ENCODE measurements at regions not wholly inside any gene's neighbourhood (a gene's known extent, or its start where the extent isn't known, plus 50 kb on each side); places are given as distances from the start of the nearest gene placed in this dataset.

DNA sequence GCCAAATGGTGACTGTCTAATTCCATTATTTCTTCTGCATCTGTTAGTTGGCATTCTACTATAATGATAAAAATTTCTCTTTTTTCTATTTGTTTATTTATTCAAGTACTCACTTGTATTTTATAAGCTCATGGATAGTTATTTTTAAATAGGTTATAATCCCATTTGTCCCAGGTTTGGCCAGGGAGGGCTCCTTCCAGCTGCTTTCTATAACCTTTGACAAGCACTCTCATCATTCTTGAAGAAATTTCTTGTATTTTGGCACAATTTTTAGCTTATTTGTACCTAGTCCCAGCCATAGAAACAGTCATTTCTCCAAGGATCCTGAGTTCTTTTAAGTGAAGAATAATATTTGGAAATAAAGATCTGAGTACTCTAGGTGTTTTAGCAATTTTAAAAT is 1038.6 kb upstream of the AGA start:
- TF ChIP-seq, protein P1, sequence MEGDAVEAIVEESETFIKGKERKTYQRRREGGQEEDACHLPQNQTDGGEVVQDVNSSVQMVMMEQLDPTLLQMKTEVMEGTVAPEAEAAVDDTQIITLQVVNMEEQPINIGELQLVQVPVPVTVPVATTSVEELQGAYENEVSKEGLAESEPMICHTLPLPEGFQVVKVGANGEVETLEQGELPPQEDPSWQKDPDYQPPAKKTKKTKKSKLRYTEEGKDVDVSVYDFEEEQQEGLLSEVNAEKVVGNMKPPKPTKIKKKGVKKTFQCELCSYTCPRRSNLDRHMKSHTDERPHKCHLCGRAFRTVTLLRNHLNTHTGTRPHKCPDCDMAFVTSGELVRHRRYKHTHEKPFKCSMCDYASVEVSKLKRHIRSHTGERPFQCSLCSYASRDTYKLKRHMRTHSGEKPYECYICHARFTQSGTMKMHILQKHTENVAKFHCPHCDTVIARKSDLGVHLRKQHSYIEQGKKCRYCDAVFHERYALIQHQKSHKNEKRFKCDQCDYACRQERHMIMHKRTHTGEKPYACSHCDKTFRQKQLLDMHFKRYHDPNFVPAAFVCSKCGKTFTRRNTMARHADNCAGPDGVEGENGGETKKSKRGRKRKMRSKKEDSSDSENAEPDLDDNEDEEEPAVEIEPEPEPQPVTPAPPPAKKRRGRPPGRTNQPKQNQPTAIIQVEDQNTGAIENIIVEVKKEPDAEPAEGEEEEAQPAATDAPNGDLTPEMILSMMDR (conservative IDR thresholded peaks at IDR 0.05; ENCODE audit: low read depth, low read length) = no peak
- DNase-seq (ENCODE audit: low read depth) = no peak
- H3K4me3 ChIP-seq (ENCODE audit: low read depth, low read length) = no peak overlapping the region

DNA sequence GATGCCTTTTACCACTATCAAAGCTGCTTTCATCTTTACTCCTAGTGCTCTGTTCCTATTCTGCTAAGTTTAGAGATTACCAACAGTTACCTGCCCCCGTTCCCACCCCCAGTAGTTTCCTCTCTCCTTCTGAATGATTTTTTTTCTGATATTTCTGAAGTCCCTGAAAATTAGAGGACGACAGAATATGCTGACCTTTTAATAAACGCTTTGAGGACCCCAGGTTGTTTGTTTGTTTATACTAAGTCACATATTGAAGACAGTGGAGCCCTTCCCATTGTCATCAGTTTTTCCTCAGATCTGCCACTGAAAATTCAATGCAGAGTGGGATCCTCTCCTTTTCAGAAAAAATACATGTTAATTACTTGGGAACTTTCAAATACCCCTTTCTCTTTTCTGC is 1039.3 kb upstream of the AGA start:
- no peak overlapping the region for H3K4me3 ChIP-seq (ENCODE audit: low read depth, low read length)
- DNase-seq (ENCODE audit: low read depth) = no peak
- TF ChIP-seq, protein P1 (conservative IDR thresholded peaks at IDR 0.05; ENCODE audit: low read depth, low read length) = no peak

DNA sequence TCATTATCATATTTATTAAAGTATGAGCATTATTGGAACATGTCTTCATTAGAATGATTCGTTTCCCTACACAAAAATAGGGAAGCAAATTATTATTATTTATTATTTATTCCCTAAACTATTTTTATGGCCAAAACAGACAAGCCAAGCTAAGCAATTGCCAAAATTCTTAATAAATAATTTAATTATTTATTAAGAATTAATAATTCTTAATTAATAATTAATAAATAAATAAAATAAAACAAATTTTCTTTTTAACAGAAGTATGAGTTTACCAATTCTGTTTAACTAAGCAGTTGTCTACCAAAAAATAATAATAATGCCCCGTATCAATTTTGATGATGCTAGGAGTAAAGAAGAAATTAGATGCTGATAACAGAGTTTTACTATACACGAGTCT is 1080.8 kb upstream of the AGA start:
- TF ChIP-seq, protein P1 (conservative IDR thresholded peaks at IDR 0.05; ENCODE audit: low read depth, low read length) = no peak
- H3K4me3 ChIP-seq (ENCODE audit: low read depth, low read length) = no peak overlapping the region
- no peak for DNase-seq (ENCODE audit: low read depth)

DNA sequence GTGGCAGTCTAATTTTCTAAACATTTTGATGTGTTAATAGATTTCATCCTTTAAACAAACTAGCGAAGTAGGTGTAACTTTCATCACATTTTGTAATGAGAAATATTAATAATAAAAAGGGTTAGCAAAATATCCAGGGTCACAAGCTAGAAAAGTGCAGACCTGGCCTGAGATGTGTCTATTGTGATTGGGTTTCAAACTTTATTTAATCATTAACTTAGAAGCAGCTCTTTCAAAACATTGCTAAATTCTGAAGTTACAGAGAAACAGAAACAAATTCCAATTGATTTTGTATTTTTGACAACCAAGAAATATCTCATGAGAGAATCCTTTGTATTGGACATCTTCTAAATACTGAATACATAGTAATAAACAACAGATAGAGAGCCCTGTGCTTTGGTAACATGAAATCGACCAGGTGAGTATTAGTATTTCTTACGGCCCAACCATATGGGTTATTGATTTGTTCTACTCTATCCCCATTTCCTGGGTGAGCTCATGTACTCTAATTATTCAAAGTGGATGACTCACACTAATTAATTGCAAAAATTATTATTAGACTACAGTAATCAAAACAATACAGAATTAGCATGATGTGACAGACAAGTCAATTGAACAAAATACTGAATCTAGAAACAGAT is 1093.8 kb upstream of the AGA start:
- TF ChIP-seq, protein P1 (conservative IDR thresholded peaks at IDR 0.05; ENCODE audit: low read depth, low read length) = no peak
- H3K4me3 ChIP-seq (ENCODE audit: low read depth, low read length) = no peak overlapping the region
- no peak for DNase-seq (ENCODE audit: low read depth)

DNA sequence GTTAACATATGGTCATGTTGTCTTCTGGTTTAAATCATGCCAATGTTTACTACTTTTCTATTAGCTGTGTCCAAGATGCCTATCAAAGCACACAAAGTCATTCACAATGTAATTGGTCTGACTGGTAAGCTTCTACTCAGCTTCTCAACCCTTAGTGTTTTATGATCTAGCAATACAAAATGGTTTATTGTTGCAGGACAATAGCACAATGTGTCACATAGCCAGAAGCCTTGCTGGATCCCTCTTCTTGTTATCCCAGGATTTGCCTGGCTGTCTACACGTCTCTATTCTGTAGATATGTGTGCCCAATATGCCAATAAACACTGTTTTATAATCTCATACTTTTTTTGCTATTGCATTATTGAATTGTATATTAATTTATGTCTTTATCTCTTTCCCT is 1111.0 kb upstream of the AGA start:
- no peak overlapping the region for H3K4me3 ChIP-seq (ENCODE audit: low read depth, low read length)
- no peak for DNase-seq (ENCODE audit: low read depth)
- TF ChIP-seq, protein P1 (conservative IDR thresholded peaks at IDR 0.05; ENCODE audit: low read depth, low read length) = no peak

DNA sequence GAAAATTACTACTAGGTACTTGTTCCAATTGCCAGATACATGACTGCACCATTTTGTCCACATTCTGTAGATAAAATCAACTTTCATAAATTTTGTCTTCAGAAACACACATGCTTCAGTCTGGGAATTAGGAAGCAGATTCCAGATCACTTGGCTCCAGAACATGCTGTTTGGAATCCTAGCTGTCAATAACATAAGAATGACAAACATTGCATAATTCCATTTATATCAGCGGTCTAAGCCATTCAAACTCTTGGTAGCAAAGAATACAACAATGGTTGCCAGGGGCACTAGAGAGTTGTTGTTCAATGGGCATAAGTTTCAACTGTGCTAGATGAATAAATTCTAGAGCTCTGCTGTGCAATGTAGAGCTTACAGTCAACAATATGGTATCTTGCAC is 1112.1 kb upstream of the AGA start:
- TF ChIP-seq, protein P1 (conservative IDR thresholded peaks at IDR 0.05; ENCODE audit: low read depth, low read length) = no peak
- no peak overlapping the region for H3K4me3 ChIP-seq (ENCODE audit: low read depth, low read length)
- no peak for DNase-seq (ENCODE audit: low read depth)

DNA sequence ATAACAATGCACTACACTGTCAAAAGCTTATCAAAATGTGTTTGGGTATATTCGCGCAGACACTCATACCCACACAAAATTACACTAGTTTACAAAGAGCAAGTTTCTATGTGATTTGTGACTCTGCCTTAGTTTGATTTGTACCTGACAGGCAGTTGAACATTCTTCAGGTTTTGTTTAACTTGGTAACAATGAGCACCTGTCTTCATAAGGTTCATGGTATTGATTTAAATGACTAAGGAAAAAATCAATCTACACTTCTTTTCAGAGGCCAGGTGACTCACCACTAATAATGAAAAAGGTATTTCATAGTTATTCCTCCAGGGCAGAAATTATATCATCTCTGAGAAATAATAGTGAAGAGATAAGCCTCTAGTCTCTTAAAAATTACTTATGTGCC is 1114.6 kb upstream of the AGA start:
- DNase-seq (ENCODE audit: low read depth) = no peak
- H3K4me3 ChIP-seq (ENCODE audit: low read depth, low read length) = no peak overlapping the region
- TF ChIP-seq, protein P1 (conservative IDR thresholded peaks at IDR 0.05; ENCODE audit: low read depth, low read length) = no peak

Measured in epithelial cell of proximal tubule (primary cell).